ENCODE measurements at regions not wholly inside any gene's neighbourhood (a gene's known extent, or its start where the extent isn't known, plus 50 kb on each side); places are given as distances from the start of the nearest gene placed in this dataset.

DNA sequence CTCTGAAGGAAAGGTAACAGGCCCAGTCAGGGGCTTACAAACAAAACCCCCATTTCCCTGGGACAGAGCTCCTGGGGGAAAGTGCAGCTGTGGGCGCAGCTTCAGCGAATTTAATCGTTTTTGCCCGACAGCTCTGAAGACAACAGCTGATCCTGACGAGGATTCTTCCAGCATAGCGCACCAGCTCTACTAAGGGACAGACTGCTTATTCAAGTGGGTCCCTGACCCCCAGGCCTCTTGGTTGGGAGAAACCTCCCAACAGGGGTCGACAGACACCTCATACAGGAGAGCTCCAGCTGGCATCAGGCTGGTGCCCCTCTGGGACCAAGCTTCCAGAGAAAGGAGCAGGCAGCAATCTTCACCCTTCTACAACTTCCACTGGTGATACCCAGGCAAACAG lies 486.7 kb downstream of the PRR32 start:
- no peaks in the 10 kb centered on the region for H3K9me3 ChIP-seq (ENCODE audit: control insufficient read depth, insufficient read depth, low read length)
- WGBS, 2 experiments (ENCODE audit: extremely low coverage in 2 of 2, insufficient read length in 1 of 2) = 80% methylated on average over 4 of the region's 7 CpGs; no CpG with 5 or more reads in 1 of the 2 experiments

More for the DNA sequence above, 486.7 kb downstream of the PRR32 start:
- Histone ChIP-seq H3K27ac (ENCODE audit: insufficient read depth, low read length) (no peak overlapping the region), H3K4me1 (ENCODE audit: control insufficient read depth, insufficient read depth, low read length) (no peaks in the 10 kb centered on the region), H2BK5ac (ENCODE audit: low read depth, low read length, poor library complexity, severe bottlenecking) (no peak overlapping the region), H4K91ac (ENCODE audit: insufficient read depth, low read depth, low read length) (no peak overlapping the region), H3K4ac (ENCODE audit: low read depth, low read length) (no peak overlapping the region), H3K36me3 (ENCODE audit: control insufficient read depth, insufficient read depth, low read length) (no peaks in the 10 kb centered on the region), H2AK5ac (ENCODE audit: low read depth, low read length) (no peak overlapping the region), H3K4me3 (ENCODE audit: insufficient read depth, low read depth, low read length) (no peak overlapping the region), H3K4me2 (ENCODE audit: low read depth, low read length) (no peak overlapping the region), H3K56ac (ENCODE audit: extremely low read depth, insufficient read depth, low read length) (no peak overlapping the region), H3K14ac (replicated peaks; ENCODE audit: low read depth, low read length) (no peak overlapping the region), H3K9me1 (ENCODE audit: insufficient read depth, low read length) (no peaks in the 10 kb centered on the region), H2AFZ (replicated peaks; ENCODE audit: low read length, poor library complexity) (no peak overlapping the region), H2BK15ac (ENCODE audit: low read depth, low read length) (no peak overlapping the region), H4K8ac (ENCODE audit: low read depth in 2 of 2, low read length in 2 of 2) (no peak overlapping the region), H4K5ac (ENCODE audit: low read depth, low read length) (no peak overlapping the region), H2BK20ac (ENCODE audit: low read depth, low read length) (no peak overlapping the region), H3K9ac (ENCODE audit: low read depth, low read length) (no peak overlapping the region), H4K20me1 (ENCODE audit: insufficient read depth, low read length) (no peaks in the 10 kb centered on the region), H3K23ac (ENCODE audit: low read depth, low read length) (no peak overlapping the region), H2BK120ac (ENCODE audit: low read depth, low read length) (no peak overlapping the region), H3K27me3 (ENCODE audit: control insufficient read depth, insufficient read depth, low read length) (no peaks in the 10 kb centered on the region), H3K18ac (ENCODE audit: low read depth, low read length) (no peak overlapping the region), H3K79me1 (ENCODE audit: low read depth in 1 of 2, low read length in 2 of 2) (no peaks in the 10 kb centered on the region), H2AK9ac (replicated peaks; ENCODE audit: low read depth, low read length, poor library complexity) (no peak overlapping the region)
- TF ChIP-seq CHD1 (IDR thresholded peaks at IDR 0.05; ENCODE audit: low read depth, low read length) (no peak), MAZ (IDR thresholded peaks at IDR 0.05; ENCODE audit: borderline replicate concordance, low read depth, low read length) (no peak), MAFK (IDR thresholded peaks at IDR 0.05; ENCODE audit: low read depth, low read length) (no peak)
- CTCF ChIA-PET = no interaction called here
- DNase-seq = no peak
- POLR2A ChIA-PET (ENCODE audit: unreplicated experiment) = no interaction called here
- in situ Hi-C loops (cut with MboI; ENCODE audit: low sequenced_read_pairs) (no loop called here), intact Hi-C loops (cut with micrococcal nuclease) (no loop called here), dilution Hi-C loops (cut with HindIII; ENCODE audit: low sequenced_read_pairs, unreplicated experiment) (no loop called here)
- no TSS peak for BruUV-seq (replicated peaks)
- ATAC-seq (ENCODE audit: low read depth) = no peak
